ENCODE measurements at regions not wholly inside any gene's neighbourhood (a gene's known extent, or its start where the extent isn't known, plus 50 kb on each side); places are given as distances from the start of the nearest gene placed in this dataset.

- no peak overlapping the region for H3K4me3 ChIP-seq
- H3K36me3 ChIP-seq: no peaks in the 10 kb centered on the region
- TF ChIP-seq, protein P1, sequence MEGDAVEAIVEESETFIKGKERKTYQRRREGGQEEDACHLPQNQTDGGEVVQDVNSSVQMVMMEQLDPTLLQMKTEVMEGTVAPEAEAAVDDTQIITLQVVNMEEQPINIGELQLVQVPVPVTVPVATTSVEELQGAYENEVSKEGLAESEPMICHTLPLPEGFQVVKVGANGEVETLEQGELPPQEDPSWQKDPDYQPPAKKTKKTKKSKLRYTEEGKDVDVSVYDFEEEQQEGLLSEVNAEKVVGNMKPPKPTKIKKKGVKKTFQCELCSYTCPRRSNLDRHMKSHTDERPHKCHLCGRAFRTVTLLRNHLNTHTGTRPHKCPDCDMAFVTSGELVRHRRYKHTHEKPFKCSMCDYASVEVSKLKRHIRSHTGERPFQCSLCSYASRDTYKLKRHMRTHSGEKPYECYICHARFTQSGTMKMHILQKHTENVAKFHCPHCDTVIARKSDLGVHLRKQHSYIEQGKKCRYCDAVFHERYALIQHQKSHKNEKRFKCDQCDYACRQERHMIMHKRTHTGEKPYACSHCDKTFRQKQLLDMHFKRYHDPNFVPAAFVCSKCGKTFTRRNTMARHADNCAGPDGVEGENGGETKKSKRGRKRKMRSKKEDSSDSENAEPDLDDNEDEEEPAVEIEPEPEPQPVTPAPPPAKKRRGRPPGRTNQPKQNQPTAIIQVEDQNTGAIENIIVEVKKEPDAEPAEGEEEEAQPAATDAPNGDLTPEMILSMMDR (IDR thresholded peaks at IDR 0.05): no peak
- no peak overlapping the region for H3K27ac ChIP-seq
- H3K4me1 ChIP-seq: peaks cover 0 to 10% of the 10 kb centered on the region in 2 donors
- H3K9me3 ChIP-seq: no peaks in the 10 kb centered on the region
- no peak for DNase-seq (ENCODE audit: low spot score)
- no peaks in the 10 kb centered on the region for H3K27me3 ChIP-seq
Observed at GRCh38 chr18:51446571-51447210, 249.2 kb upstream of the MEX3C start.

GRCh38 chr18:51447351-51448342 is 250.2 kb upstream of the MEX3C start:
- H3K27me3 ChIP-seq: no peaks in the 10 kb centered on the region
- peaks cover 0 to 10% of the 10 kb centered on the region in 2 donors for H3K4me1 ChIP-seq
- no peak overlapping the region for H3K4me3 ChIP-seq
- no peaks in the 10 kb centered on the region for H3K9me3 ChIP-seq
- no peaks in the 10 kb centered on the region for H3K36me3 ChIP-seq
- H3K27ac ChIP-seq: no peak overlapping the region
- TF ChIP-seq, protein P1 (IDR thresholded peaks at IDR 0.05): no peak
- no peak for DNase-seq (ENCODE audit: low spot score)

- H3K9me3 ChIP-seq: no peaks in the 10 kb centered on the region
- no peaks in the 10 kb centered on the region for H3K27me3 ChIP-seq
- no peak overlapping the region for H3K27ac ChIP-seq
- peaks cover 0 to 10% of the 10 kb centered on the region in 2 donors for H3K4me1 ChIP-seq
- DNase-seq (ENCODE audit: low spot score): no peak
- H3K36me3 ChIP-seq: no peaks in the 10 kb centered on the region
- no peak overlapping the region for H3K4me3 ChIP-seq
- TF ChIP-seq, protein P1 (IDR thresholded peaks at IDR 0.05): no peak
Observed at GRCh38 chr18:51448949-51449348, 251.5 kb upstream of the MEX3C start.

- H3K4me3 ChIP-seq: no peak overlapping the region
- H3K9me3 ChIP-seq: no peaks in the 10 kb centered on the region
- H3K36me3 ChIP-seq: no peaks in the 10 kb centered on the region
- no peaks in the 10 kb centered on the region for H3K4me1 ChIP-seq
- TF ChIP-seq, protein P1 (IDR thresholded peaks at IDR 0.05): no peak
- no peak for DNase-seq (ENCODE audit: low spot score)
- H3K27me3 ChIP-seq: no peaks in the 10 kb centered on the region
- H3K27ac ChIP-seq: no peak overlapping the region
Observed at GRCh38 chr18:51453594-51453993, 256.1 kb upstream of the MEX3C start.

GRCh38 chr18:51458861-51459260 is 261.4 kb upstream of the MEX3C start:
- Histone ChIP-seq H3K4me3 (no peak overlapping the region), H3K36me3 (no peaks in the 10 kb centered on the region), H3K9me3 (no peaks in the 10 kb centered on the region), H3K27ac (no peak overlapping the region), H3K4me1 (no peaks in the 10 kb centered on the region), H3K27me3 (no peaks in the 10 kb centered on the region)
- TF ChIP-seq, protein P1 (IDR thresholded peaks at IDR 0.05): no peak
- no peak for DNase-seq (ENCODE audit: low spot score)
